HepG2 (cell line): ENCODE measurements at regions not wholly inside any gene's neighbourhood (a gene's known extent, or its start where the extent isn't known, plus 50 kb on each side); places are given as distances from the start of the nearest gene placed in this dataset.

ENCODE experiments used
- CEBPG ChIP-seq: IDR thresholded peaks from 2 replicates; pipeline ENCODE4 v1.6.1; 2016
- CHD2 ChIP-seq: IDR thresholded peaks from 2 replicates; pipeline ENCODE4 v1.6.1; 2011; ENCODE audit warnings: low read depth, low read length, improper control_type of control experiment
- HDAC2 ChIP-seq: sonication (generic); formaldehyde crosslinking; IDR thresholded peaks from 2 replicates; pipeline ENCODE4 v1.4.0; 2020; ENCODE audit warnings: missing genetic modification reagents
- HOXA7 ChIP-seq: sonication (generic); formaldehyde crosslinking; IDR thresholded peaks from 2 replicates; pipeline ENCODE4 v1.8.1; 2022; ENCODE audit warnings: mild to moderate bottlenecking, missing genetic modification reagents, moderate library complexity
- HOXA9 ChIP-seq: sonication (generic); formaldehyde crosslinking; IDR thresholded peaks from 2 replicates; pipeline ENCODE4 v1.8.1; 2022; ENCODE audit warnings: missing genetic modification reagents, mild to moderate bottlenecking, moderate library complexity, borderline replicate concordance
- JUNB ChIP-seq: sonication (generic); formaldehyde crosslinking; IDR thresholded peaks from 2 replicates; pipeline ENCODE4 v1.8.0; 2022; ENCODE audit warnings: missing genetic modification reagents, mild to moderate bottlenecking, borderline replicate concordance
- KDM6A ChIP-seq: IDR thresholded peaks from 2 replicates; pipeline ENCODE4 v1.6.1; 2016; ENCODE audit warnings: low read depth
- KLF11 ChIP-seq: IDR thresholded peaks from 2 replicates; pipeline ENCODE4 v1.6.1; 2016; ENCODE audit warnings: missing compliant biosample characterization
- MAFK ChIP-seq, 2 experiments: IDR thresholded peaks in 1 of 2; conservative IDR thresholded peaks in 1 of 2; 2 replicates each; pipeline ENCODE4 v1.6.1; 2011; ENCODE audit warnings: improper control_type of control experiment in 2 of 2, low read length in 2 of 2
- MLLT10 ChIP-seq: sonication (generic); formaldehyde crosslinking; IDR thresholded peaks from 2 replicates; pipeline ENCODE4 v1.4.0; 2020; ENCODE audit warnings: missing genetic modification reagents
- MXD3 ChIP-seq: IDR thresholded peaks from 2 replicates; pipeline ENCODE4 v1.6.1; 2016; ENCODE audit warnings: mild to moderate bottlenecking, missing biosample characterization, missing genetic modification reagents
- NFIC ChIP-seq: IDR thresholded peaks from 2 replicates; pipeline ENCODE4 v1.6.1; 2012; ENCODE audit warnings: mild to moderate bottlenecking, low read length, inconsistent platforms
- NFYB ChIP-seq: sonication (generic); formaldehyde crosslinking; IDR thresholded peaks from 2 replicates; pipeline ENCODE4 v1.4.0; 2020; ENCODE audit warnings: missing genetic modification reagents
- POGZ ChIP-seq: sonication (generic); formaldehyde crosslinking; IDR thresholded peaks from 2 replicates; pipeline ENCODE4 v1.4.0; 2020; ENCODE audit warnings: mild to moderate bottlenecking, missing genetic modification reagents
- RAD51 ChIP-seq: fragments of 450-650 bp; IDR thresholded peaks from 2 replicates; pipeline ENCODE4 v1.6.1; 2016; ENCODE audit warnings: borderline replicate concordance
- SIX4 ChIP-seq: sonication (generic); formaldehyde crosslinking; IDR thresholded peaks from 2 replicates; pipeline ENCODE4 v1.4.0; 2020; ENCODE audit warnings: missing genetic modification reagents
- SNAPC2 ChIP-seq: sonication (generic); formaldehyde crosslinking; IDR thresholded peaks from 2 replicates; pipeline ENCODE4 v1.8.1; 2022; ENCODE audit warnings: mild to moderate bottlenecking, missing genetic modification reagents
- TEAD3 ChIP-seq: optimal IDR thresholded peaks from 2 replicates; pipeline ENCODE3; 2016; ENCODE audit warnings: borderline replicate concordance
- TFDP1 ChIP-seq: IDR thresholded peaks from 2 replicates; pipeline ENCODE4 v1.6.1; 2016; ENCODE audit warnings: missing compliant biosample characterization, missing genetic modification reagents, borderline replicate concordance
- TRIM24 ChIP-seq: sonication (generic); formaldehyde crosslinking; IDR thresholded peaks from 2 replicates; pipeline ENCODE4 v1.8.0; 2022; ENCODE audit warnings: mild to moderate bottlenecking, missing genetic modification reagents
- ZBTB14 ChIP-seq: sonication (generic); formaldehyde crosslinking; IDR thresholded peaks from 2 replicates; pipeline ENCODE4 v1.4.0; 2020; ENCODE audit warnings: missing genetic modification reagents
- ZFP91 ChIP-seq: sonication (generic); formaldehyde crosslinking; IDR thresholded peaks from 2 replicates; pipeline ENCODE4 v1.9.0; 2022; ENCODE audit warnings: missing genetic modification reagents, mild to moderate bottlenecking, borderline replicate concordance
- ZIK1 ChIP-seq: sonication (generic); formaldehyde crosslinking; IDR thresholded peaks from 2 replicates; pipeline ENCODE4 v1.5.0; 2020; ENCODE audit warnings: mild to moderate bottlenecking, low read depth, missing genetic modification reagents, borderline replicate concordance
- ZNF674 ChIP-seq: sonication (generic); formaldehyde crosslinking; IDR thresholded peaks from 2 replicates; pipeline ENCODE4 v1.5.0; 2020; ENCODE audit warnings: low read depth, mild to moderate bottlenecking, missing genetic modification reagents
- ZNF691 ChIP-seq: sonication (generic); formaldehyde crosslinking; IDR thresholded peaks from 2 replicates; pipeline ENCODE4 v1.4.0; 2020; ENCODE audit warnings: missing genetic modification reagents, low read depth, mild to moderate bottlenecking, borderline replicate concordance
- ZNF788 ChIP-seq: sonication (generic); formaldehyde crosslinking; IDR thresholded peaks from 2 replicates; pipeline ENCODE4 v1.5.0; 2020; ENCODE audit warnings: mild to moderate bottlenecking, missing genetic modification reagents, borderline replicate concordance
- TF ChIP-seq, protein P1 (sequence below): sonication (generic); formaldehyde crosslinking; IDR thresholded peaks from 2 replicates; pipeline ENCODE4 v1.4.0; 2020; ENCODE audit warnings: missing genetic modification reagents

- no peak for TF ChIP-seq ZFP91
- TF ChIP-seq MXD3, result no peak
- TF ChIP-seq CHD2, result no peak
- no peak for TF ChIP-seq ZNF788 (CRISPR knock-in tag)
- no peak for TF ChIP-seq SNAPC2 (CRISPR knock-in tag)
- no peak for TF ChIP-seq HOXA7 (CRISPR knock-in tag)
- TF ChIP-seq ZNF674 (CRISPR knock-in tag), result no peak
- TF ChIP-seq ZBTB14 (CRISPR knock-in tag), result no peak
- no peak for TF ChIP-seq TFDP1 (CRISPR knock-in tag)
- peak; percentile 16 for TF ChIP-seq TEAD3
- TF ChIP-seq CEBPG (CRISPR knock-in tag), result peak; percentile 89
- 0 out of 2 replicates have a peak, but pooled peaks have one; percentile 40 for TF ChIP-seq SIX4 (CRISPR knock-in tag)
- no peak for TF ChIP-seq KLF11
- no peak for TF ChIP-seq ZIK1 (CRISPR knock-in tag)
- no peak for TF ChIP-seq POGZ (CRISPR knock-in tag)
- TF ChIP-seq JUNB, result no peak
- no peak for TF ChIP-seq MAFK (conservative IDR thresholded peaks at IDR 0.05 in 1 of 2, IDR thresholded peaks at IDR 0.05 in 1 of 2; ENCODE audit: low read length in 2 of 2)
- TF ChIP-seq, protein P1, sequence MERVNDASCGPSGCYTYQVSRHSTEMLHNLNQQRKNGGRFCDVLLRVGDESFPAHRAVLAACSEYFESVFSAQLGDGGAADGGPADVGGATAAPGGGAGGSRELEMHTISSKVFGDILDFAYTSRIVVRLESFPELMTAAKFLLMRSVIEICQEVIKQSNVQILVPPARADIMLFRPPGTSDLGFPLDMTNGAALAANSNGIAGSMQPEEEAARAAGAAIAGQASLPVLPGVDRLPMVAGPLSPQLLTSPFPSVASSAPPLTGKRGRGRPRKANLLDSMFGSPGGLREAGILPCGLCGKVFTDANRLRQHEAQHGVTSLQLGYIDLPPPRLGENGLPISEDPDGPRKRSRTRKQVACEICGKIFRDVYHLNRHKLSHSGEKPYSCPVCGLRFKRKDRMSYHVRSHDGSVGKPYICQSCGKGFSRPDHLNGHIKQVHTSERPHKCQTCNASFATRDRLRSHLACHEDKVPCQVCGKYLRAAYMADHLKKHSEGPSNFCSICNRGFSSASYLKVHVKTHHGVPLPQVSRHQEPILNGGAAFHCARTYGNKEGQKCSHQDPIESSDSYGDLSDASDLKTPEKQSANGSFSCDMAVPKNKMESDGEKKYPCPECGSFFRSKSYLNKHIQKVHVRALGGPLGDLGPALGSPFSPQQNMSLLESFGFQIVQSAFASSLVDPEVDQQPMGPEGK, result no peak
- no peak for TF ChIP-seq ZNF691
- no peak for TF ChIP-seq TRIM24 (CRISPR knock-in tag)
- no peak for TF ChIP-seq KDM6A
- 0 out of 2 replicates have a peak, but pooled peaks have one; percentile 27 for TF ChIP-seq HDAC2 (CRISPR knock-in tag)
- TF ChIP-seq RAD51, result no peak
- TF ChIP-seq NFYB, result no peak
- TF ChIP-seq HOXA9 (CRISPR knock-in tag), result no peak
- TF ChIP-seq NFIC, result peak; percentile 24; the same call in 1 of the 2 replicates
- TF ChIP-seq MLLT10 (CRISPR knock-in tag), result no peak
These were observed 399.5 kb downstream of the SMARCA1 start (continued) for GRCh38 chrX:129123795-129124194.
